SK-N-SH treated with all-trans-retinoic acid at 6 μM for 48 hours (cell line): ENCODE measurements at regions not wholly inside any gene's neighbourhood (a gene's known extent, or its start where the extent isn't known, plus 50 kb on each side); places are given as distances from the start of the nearest gene placed in this dataset.

Experiments
- CREB5 ChIP-seq: fragments of 250-450 bp; sonication (Bioruptor Pico); IDR thresholded peaks from 2 replicates; pipeline ENCODE4 v1.5.1; 2020; ENCODE audit warnings: low read depth, mild to moderate bottlenecking, moderate library complexity
- CSDC2 ChIP-seq: fragments of 250-450 bp; sonication (Bioruptor Pico); IDR thresholded peaks from 2 replicates; pipeline ENCODE4 v1.5.0; 2020; ENCODE audit warnings: mild to moderate bottlenecking, moderate library complexity
- CSRNP3 ChIP-seq: fragments of 250-450 bp; sonication (Bioruptor Pico); IDR thresholded peaks from 2 replicates; pipeline ENCODE4 v1.5.1; 2021; ENCODE audit warnings: mild to moderate bottlenecking, moderate library complexity
- ESRRG ChIP-seq: fragments of 250-450 bp; sonication (Bioruptor Pico); IDR thresholded peaks from 2 replicates; pipeline ENCODE4 v1.6.1; 2021; ENCODE audit warnings: mild to moderate bottlenecking
- GLIS3 ChIP-seq: fragments of 250-450 bp; sonication (Bioruptor Pico); IDR thresholded peaks from 2 replicates; pipeline ENCODE4 v1.5.0; 2020; ENCODE audit warnings: mild to moderate bottlenecking, moderate library complexity
- PATZ1 ChIP-seq: fragments of 250-450 bp; sonication (Bioruptor Pico); IDR thresholded peaks from 2 replicates; pipeline ENCODE4 v1.8.0; 2020; ENCODE audit warnings: mild to moderate bottlenecking, moderate library complexity, borderline replicate concordance
- POU6F1 ChIP-seq: fragments of 250-450 bp; sonication (Bioruptor Pico); IDR thresholded peaks from 2 replicates; pipeline ENCODE4 v1.8.0; 2021; ENCODE audit warnings: low read depth, mild to moderate bottlenecking, moderate library complexity, borderline replicate concordance
- RARB ChIP-seq: fragments of 250-450 bp; sonication (Bioruptor Pico); IDR thresholded peaks from 2 replicates; pipeline ENCODE4 v1.8.0; 2021; ENCODE audit warnings: mild to moderate bottlenecking, moderate library complexity
- SNAI2 ChIP-seq: fragments of 250-450 bp; sonication (Bioruptor Pico); IDR thresholded peaks from 2 replicates; pipeline ENCODE4 v1.5.0; 2020; ENCODE audit warnings: mild to moderate bottlenecking, moderate library complexity
- TCF4 ChIP-seq: fragments of 250-450 bp; sonication (Bioruptor Pico); IDR thresholded peaks from 2 replicates; pipeline ENCODE4 v1.8.0; 2021; ENCODE audit warnings: mild to moderate bottlenecking, moderate library complexity, borderline replicate concordance
- TSHZ2 ChIP-seq: fragments of 250-450 bp; sonication (Bioruptor Pico); IDR thresholded peaks from 2 replicates; pipeline ENCODE4 v1.5.0; 2020; ENCODE audit warnings: mild to moderate bottlenecking, moderate library complexity
- ZFP3 ChIP-seq: fragments of 250-450 bp; sonication (Bioruptor Pico); IDR thresholded peaks from 2 replicates; pipeline ENCODE4 v1.5.0; 2020; ENCODE audit warnings: mild to moderate bottlenecking, moderate library complexity
- ZFP30 ChIP-seq: fragments of 450-650 bp; formaldehyde crosslinking; IDR thresholded peaks from 2 replicates; pipeline ENCODE4 v1.5.0; 2022; ENCODE audit warnings: mild to moderate bottlenecking, moderate library complexity
- ZNF565 ChIP-seq: fragments of 450-650 bp; formaldehyde crosslinking; conservative IDR thresholded peaks from 2 replicates; pipeline ENCODE4 v1.5.0; 2020; ENCODE audit warnings: low read depth, mild to moderate bottlenecking, moderate library complexity

GRCh38 chr10:128306966-128307365 lies 180.7 kb upstream of the MKI67 start:
- TF ChIP-seq ZNF565 (CRISPR knock-in tag) (no peak), GLIS3 (CRISPR knock-in tag) (no peak), PATZ1 (CRISPR knock-in tag) (no peak), TCF4 (CRISPR knock-in tag) (no peak), RARB (no peak), TSHZ2 (CRISPR knock-in tag) (no peak), ZFP30 (CRISPR knock-in tag) (no peak), SNAI2 (CRISPR knock-in tag) (no peak), CREB5 (CRISPR knock-in tag) (no peak), CSRNP3 (CRISPR knock-in tag) (no peak), CSDC2 (CRISPR knock-in tag) (no peak), POU6F1 (no peak), ZFP3 (CRISPR knock-in tag) (no peak), ESRRG (CRISPR knock-in tag) (no peak)
